Upper lobe of right lung (tissue), 1 donor: ENCODE measurements at regions not wholly inside any gene's neighbourhood (a gene's known extent, or its start where the extent isn't known, plus 50 kb on each side); places are given as distances from the start of the nearest gene placed in this dataset.

Source experiments
- ATAC-seq: fragments of 200-7000 bp; cut with Tn5 transposase; one replicate; pipeline ENCODE4 v1.9.1; 2020; ENCODE audit warnings: mild to moderate bottlenecking, moderate library complexity
- DNase-seq: peaks from one replicate; pipeline ENCODE4 v3.0.0-alpha.2; 2020
- H3K27ac ChIP-seq: fragments of 200-600 bp; one replicate; pipeline ENCODE4 v1.8.0; 2022
- H3K27me3 ChIP-seq: fragments of 200-600 bp; one replicate; pipeline ENCODE4 v1.8.0; 2022; ENCODE audit warnings: mild to moderate bottlenecking
- H3K36me3 ChIP-seq: fragments of 200-600 bp; one replicate; pipeline ENCODE4 v1.8.0; 2022
- H3K4me1 ChIP-seq: fragments of 200-600 bp; one replicate; pipeline ENCODE4 v1.8.0; 2022
- H3K4me3 ChIP-seq: fragments of 200-600 bp; one replicate; pipeline ENCODE4 v1.8.0; 2022; ENCODE audit warnings: mild to moderate bottlenecking
- H3K9me3 ChIP-seq: fragments of 200-600 bp; one replicate; pipeline ENCODE4 v1.8.0; 2022
- CTCF ChIP-seq: fragments of 200-600 bp; IDR thresholded peaks from one replicate; pipeline ENCODE4 v1.8.0; 2022; ENCODE audit warnings: antibody characterized with exemption
- intact Hi-C: fragments of 100-400 bp; cut with DNase I; formaldehyde crosslinking; loops from one replicate; pipeline ENCODE4 v1.11.0; 2022
- donor health status: DM: no; HTN: yes; CAD: no; lungs with severe emphysema.

- Histone ChIP-seq H3K36me3 (no peaks in the 10 kb centered on the region), H3K4me1 (no peaks in the 10 kb centered on the region), H3K27me3 (no peaks in the 10 kb centered on the region), H3K4me3 (no peak overlapping the region), H3K27ac (no peak overlapping the region), H3K9me3 (no peaks in the 10 kb centered on the region)
- DNase-seq (no peak), ATAC-seq (peak; percentile 22)
- intact Hi-C loops = no loop called here
- no peak for TF ChIP-seq CTCF
Observed at GRCh38 chr7:26437003-26437532, 145.4 kb downstream of the SNX10 start.

GRCh38 chr7:26438078-26438477 is 146.4 kb downstream of the SNX10 start:
- no peak for TF ChIP-seq CTCF

GRCh38 chr7:26439521-26440232 is 148.0 kb downstream of the SNX10 start:
- ATAC-seq (no peak), DNase-seq (no peak)
- Histone ChIP-seq H3K4me3 (no peak overlapping the region), H3K27me3 (no peaks in the 10 kb centered on the region), H3K27ac (no peak overlapping the region), H3K9me3 (no peaks in the 10 kb centered on the region), H3K36me3 (no peaks in the 10 kb centered on the region), H3K4me1 (no peaks in the 10 kb centered on the region)
- no peak for TF ChIP-seq CTCF
- intact Hi-C loops = no loop called here

More at GRCh38 chr7:26438078-26438477, 146.4 kb downstream of the SNX10 start:
- DNase-seq (no peak), ATAC-seq (no peak)
- no peaks in the 10 kb centered on the region for H3K27me3 ChIP-seq
- H3K9me3 ChIP-seq = no peaks in the 10 kb centered on the region
- H3K4me1 ChIP-seq = no peaks in the 10 kb centered on the region
- H3K4me3 ChIP-seq = no peak overlapping the region
- no peak overlapping the region for H3K27ac ChIP-seq
- intact Hi-C loops = no loop called here
- no peaks in the 10 kb centered on the region for H3K36me3 ChIP-seq

- H3K9me3 ChIP-seq = no peaks in the 10 kb centered on the region
- H3K36me3 ChIP-seq = no peaks in the 10 kb centered on the region
- H3K27ac ChIP-seq = no peak overlapping the region
- H3K4me3 ChIP-seq = no peak overlapping the region
- H3K27me3 ChIP-seq = no peaks in the 10 kb centered on the region
- TF ChIP-seq CTCF = no peak
- no peak for DNase-seq
- ATAC-seq = no peak
- intact Hi-C loops = no loop called here
- no peaks in the 10 kb centered on the region for H3K4me1 ChIP-seq
Observed at GRCh38 chr7:26440233-26441001, 148.8 kb downstream of the SNX10 start.

GRCh38 chr7:26441002-26441521 is 149.4 kb downstream of the SNX10 start:
- Histone ChIP-seq H3K27me3 (no peaks in the 10 kb centered on the region), H3K36me3 (no peaks in the 10 kb centered on the region), H3K4me1 (no peaks in the 10 kb centered on the region), H3K27ac (no peak overlapping the region), H3K9me3 (no peaks in the 10 kb centered on the region), H3K4me3 (no peak overlapping the region)
- ATAC-seq (no peak), DNase-seq (no peak)
- no peak for TF ChIP-seq CTCF
- intact Hi-C loops = no loop called here
